Fibroblast of villous mesenchyme (primary cell): ENCODE measurements at regions not wholly inside any gene's neighbourhood (a gene's known extent, or its start where the extent isn't known, plus 50 kb on each side); places are given as distances from the start of the nearest gene placed in this dataset.
"Not testable (repeated sequence)": the region's sequence is repeated elsewhere in the genome, so short reads cannot be mapped to it uniquely, and the experiment has no call there.

Experiments used
- DNase-seq: peaks from one replicate; pipeline ENCODE4 v3.0.0-alpha.2; 2010; ENCODE audit warnings: low read depth
- H3K4me3 ChIP-seq: 2 replicates; pipeline ENCODE4 v1.5.1; 2011; ENCODE audit warnings: low read depth, mild to moderate bottlenecking, low read length
- TF ChIP-seq, protein P1 (sequence below): IDR thresholded peaks from 2 replicates; pipeline ENCODE4 v1.5.1; 2012; ENCODE audit warnings: low read depth, mild to moderate bottlenecking, low read length; ENCODE audit not compliant: insufficient read depth

GRCh38 chr11:3583476-3583875 is 58.3 kb downstream of the ART5 start:
- not testable (repeated sequence) for H3K4me3 ChIP-seq
- DNase-seq: peak; percentile 49

DNA sequence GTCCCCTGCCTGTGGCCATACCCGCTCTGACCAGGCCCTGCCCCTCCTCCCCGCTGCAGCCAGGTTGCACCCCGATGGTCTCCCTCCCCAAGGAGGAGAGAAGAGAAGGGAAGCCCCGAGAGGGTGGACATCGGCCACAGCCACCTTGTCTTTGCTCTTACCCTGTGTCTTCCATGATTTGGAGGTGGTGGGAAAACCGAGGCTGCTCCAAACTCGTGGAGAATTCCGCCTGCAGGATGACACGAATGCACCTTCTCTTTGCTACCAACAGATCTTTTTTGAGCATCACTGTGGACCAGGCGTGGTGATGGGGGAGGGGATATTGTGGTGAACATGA is 60.4 kb downstream of the ART5 start:
- DNase-seq, H3K4me3 ChIP-seq: not testable (repeated sequence)

- TF ChIP-seq, protein P1, sequence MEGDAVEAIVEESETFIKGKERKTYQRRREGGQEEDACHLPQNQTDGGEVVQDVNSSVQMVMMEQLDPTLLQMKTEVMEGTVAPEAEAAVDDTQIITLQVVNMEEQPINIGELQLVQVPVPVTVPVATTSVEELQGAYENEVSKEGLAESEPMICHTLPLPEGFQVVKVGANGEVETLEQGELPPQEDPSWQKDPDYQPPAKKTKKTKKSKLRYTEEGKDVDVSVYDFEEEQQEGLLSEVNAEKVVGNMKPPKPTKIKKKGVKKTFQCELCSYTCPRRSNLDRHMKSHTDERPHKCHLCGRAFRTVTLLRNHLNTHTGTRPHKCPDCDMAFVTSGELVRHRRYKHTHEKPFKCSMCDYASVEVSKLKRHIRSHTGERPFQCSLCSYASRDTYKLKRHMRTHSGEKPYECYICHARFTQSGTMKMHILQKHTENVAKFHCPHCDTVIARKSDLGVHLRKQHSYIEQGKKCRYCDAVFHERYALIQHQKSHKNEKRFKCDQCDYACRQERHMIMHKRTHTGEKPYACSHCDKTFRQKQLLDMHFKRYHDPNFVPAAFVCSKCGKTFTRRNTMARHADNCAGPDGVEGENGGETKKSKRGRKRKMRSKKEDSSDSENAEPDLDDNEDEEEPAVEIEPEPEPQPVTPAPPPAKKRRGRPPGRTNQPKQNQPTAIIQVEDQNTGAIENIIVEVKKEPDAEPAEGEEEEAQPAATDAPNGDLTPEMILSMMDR: peak; percentile 43
- DNase-seq: peak; percentile 6
- H3K4me3 ChIP-seq: peak overlapping the region; percentile 9
Measured at GRCh38 chr11:3580487-3581388, 61.1 kb downstream of the ART5 start.

DNA sequence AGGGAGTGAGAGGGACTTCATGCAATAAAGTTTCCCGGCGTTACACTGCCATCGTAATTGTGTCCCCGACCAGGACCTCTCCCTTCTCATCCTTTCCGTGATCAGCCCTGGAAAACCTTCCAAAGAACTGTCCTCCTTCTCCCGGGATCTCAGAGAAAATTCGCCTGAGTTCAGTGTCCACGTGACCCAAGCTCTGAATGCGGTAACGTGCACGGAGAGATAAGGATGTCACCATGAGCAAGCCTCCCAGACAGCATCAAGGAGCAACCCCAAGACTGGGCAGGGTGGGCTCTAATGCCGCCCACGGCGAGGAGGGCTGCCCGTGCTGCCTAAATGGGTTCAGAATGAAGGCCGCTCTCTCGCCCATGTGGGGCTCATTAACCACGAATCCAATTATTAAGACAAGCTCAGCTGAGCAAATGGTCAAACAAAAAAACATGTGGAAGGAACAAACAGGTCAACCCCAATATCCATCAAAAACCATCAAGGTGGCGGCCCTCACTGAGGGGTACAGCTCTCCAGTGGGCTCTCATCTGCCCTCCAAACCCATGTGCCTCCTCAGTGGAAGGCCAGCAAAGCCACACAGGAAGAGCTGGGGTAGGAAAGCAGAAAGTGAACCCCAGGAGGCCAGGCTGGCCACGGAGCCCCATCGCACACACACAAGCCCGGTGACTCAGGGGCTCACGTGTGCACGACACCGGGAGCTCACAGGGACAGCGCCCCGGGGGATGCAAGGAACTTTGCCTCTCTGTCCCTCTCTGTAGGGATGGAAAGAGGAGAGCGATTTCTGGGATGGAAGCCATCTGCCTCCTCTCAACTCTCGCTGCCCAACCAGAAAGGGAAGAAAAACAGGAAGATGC is 62.0 kb downstream of the ART5 start:
- not testable (repeated sequence) for H3K4me3 ChIP-seq, DNase-seq

DNA sequence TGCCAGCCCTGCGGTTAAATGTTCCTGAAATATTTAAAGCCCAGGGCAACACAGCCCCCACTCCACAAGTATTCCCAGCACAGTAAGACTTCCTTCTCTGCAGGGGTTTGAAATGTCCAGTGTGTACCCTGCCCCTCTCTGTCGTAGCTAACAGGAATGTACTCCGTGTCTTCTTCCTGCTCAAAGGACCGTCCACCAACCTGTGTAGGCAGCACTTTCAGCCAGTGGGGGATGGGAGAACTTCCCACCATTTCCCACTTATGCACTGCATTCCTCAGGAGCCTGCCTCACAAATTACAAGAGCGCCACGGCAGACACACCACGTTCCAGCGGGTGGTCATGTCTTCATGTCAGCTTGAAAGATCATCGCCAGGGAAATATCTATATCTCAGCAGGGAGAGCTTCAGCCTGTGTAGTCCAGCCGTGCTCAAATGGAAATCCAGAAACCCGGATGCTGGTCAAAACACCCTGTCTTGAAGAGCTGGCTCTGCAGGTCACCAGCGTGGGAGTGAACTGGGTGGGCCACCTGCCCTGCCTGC is 65.7 kb downstream of the ART5 start:
- DNase-seq, H3K4me3 ChIP-seq: not testable (repeated sequence)

GRCh38 chr11:3572976-3573647 is 68.7 kb downstream of the ART5 start:
- DNase-seq: not testable (repeated sequence)

GRCh38 chr11:3571752-3572151 is 70.0 kb downstream of the ART5 start:
- not testable (repeated sequence) for DNase-seq, H3K4me3 ChIP-seq

More at GRCh38 chr11:3572976-3573647, 68.7 kb downstream of the ART5 start:
- not testable (repeated sequence) for H3K4me3 ChIP-seq

DNA sequence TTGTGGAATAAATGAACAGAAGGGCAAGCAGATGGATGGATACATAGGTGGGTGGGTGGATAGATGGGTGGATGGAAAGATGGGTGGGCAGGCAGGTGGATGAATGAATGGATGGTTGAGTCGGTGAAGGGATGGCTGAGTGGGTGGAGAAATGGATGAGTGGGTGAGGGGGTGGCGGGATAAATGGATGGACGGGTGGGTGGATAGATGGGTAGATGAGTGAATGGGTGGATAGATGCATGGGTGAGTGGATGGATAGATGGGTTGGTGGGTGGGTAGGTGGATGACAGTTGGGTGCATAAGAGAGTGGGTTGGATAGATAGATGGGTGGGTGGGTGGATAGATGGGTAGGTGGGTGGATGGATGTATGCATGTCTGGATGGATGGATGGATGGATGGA is 76.0 kb downstream of the ART5 start:
- DNase-seq, H3K4me3 ChIP-seq: not testable (repeated sequence)

DNA sequence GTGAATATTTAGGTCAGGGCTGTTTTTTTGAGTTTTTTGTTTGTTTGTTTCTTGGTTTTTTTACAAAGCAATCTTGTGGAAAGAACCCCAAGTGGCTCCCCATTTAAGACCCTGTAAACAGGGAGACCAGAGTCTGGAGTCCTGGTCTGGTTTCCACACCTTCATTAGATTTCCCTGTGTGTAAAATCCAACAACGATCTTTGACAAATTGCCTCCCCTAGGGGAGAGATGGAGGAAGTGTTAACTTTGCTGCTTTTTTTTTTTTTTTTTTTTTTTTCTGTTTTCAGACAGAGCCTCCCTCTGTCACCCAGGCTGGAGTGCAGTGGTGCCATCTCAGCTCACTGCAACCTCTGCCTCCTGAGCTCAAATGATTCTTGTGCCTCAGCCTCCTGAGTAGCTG is 77.4 kb downstream of the ART5 start:
- TF ChIP-seq, protein P1: peak; percentile 27
- peak; percentile 2 for DNase-seq
- H3K4me3 ChIP-seq: not testable (repeated sequence)

GRCh38 chr11:3554621-3555020 is 87.2 kb downstream of the ART5 start:
- H3K4me3 ChIP-seq, DNase-seq: not testable (repeated sequence)

DNA sequence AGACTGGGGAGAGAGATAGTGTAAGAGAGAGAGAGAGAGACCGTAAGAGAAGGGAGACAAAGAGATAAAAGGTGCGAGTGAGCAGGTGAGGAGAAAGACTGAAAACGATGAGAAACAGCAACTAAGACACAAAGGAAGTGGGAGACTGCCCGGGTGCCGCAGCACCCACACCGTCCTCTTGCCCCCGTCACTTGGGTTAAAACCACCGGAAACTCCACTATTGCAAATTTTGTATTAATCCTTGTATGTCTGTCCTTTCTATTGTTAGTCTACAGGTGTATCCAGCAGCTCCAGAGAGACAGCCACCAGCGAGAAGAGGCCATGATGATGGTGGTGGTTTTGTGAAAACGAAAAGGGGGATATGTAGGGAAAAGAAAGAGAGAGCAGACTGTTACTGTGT is 96.8 kb downstream of the ART5 start:
- not testable (repeated sequence) for DNase-seq, H3K4me3 ChIP-seq

GRCh38 chr11:3538220-3538619 is 103.6 kb downstream of the ART5 start:
- not testable (repeated sequence) for H3K4me3 ChIP-seq, DNase-seq

- H3K4me3 ChIP-seq, DNase-seq: not testable (repeated sequence)
Measured at GRCh38 chr11:3537254-3537653, 104.5 kb downstream of the ART5 start.

GRCh38 chr11:3532958-3533357 is 108.8 kb downstream of the ART5 start:
- not testable (repeated sequence) for H3K4me3 ChIP-seq, DNase-seq

DNA sequence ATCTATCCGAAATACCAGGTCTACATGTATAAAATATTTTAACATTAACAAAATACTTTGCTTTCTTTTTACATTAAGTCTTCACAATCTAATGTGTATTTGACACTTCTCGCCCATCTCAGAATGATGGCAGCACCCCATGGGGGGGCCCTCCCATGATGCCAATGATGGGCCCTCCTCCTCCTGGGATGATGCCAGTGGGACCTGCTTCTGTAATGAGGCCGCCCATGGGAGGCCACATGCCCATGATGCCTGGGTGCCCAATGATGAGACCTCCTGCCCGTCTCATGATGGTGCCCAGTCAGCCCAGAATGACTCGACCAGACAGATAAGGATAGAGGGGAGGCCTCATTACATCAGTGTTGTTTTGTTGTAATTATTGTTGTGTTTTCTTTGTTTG is 110.5 kb downstream of the ART5 start:
- DNase-seq, H3K4me3 ChIP-seq: not testable (repeated sequence)

- not testable (repeated sequence) for DNase-seq, H3K4me3 ChIP-seq
Measured at GRCh38 chr11:3523567-3523966, 118.2 kb downstream of the ART5 start.
